DND-41 (cell line): ENCODE measurements at regions not wholly inside any gene's neighbourhood (a gene's known extent, or its start where the extent isn't known, plus 50 kb on each side); places are given as distances from the start of the nearest gene placed in this dataset.

Source experiments
- EZH2 ChIP-seq: IDR thresholded peaks from 3 replicates; pipeline ENCODE4 v1.6.1; 2012; ENCODE audit warnings: borderline replicate concordance, low read depth, mild to moderate bottlenecking, moderate library complexity, low read length, inconsistent platforms; ENCODE audit not compliant: severe bottlenecking
- TF ChIP-seq, protein P1 (sequence below): IDR thresholded peaks from 2 replicates; pipeline ENCODE4 v1.5.1; 2012; ENCODE audit warnings: borderline replicate concordance, low read length, moderate library complexity, mild to moderate bottlenecking; ENCODE audit not compliant: poor library complexity, severe bottlenecking; ENCODE audit errors: extremely low read depth

DNA sequence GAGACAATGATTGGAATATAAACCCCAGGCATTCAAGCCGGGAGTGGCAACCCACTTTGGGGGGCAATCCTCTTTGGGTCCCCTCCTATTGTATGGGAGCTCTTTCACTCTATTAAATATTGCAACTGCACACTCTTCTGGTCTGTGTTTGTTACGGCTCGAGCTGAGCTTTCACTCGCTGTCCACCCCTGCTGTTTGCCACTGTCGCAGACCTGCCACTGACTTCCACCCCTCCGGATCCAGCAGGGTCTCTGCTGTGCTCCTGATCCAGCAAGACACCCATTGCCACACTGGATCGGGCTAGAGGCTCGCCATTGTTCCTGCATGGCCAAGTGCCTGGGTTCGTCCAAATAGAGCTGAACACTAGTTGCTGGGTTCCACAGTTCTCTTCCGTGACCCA, 222.8 kb upstream of the MANEA start:
- TF ChIP-seq, protein P1, sequence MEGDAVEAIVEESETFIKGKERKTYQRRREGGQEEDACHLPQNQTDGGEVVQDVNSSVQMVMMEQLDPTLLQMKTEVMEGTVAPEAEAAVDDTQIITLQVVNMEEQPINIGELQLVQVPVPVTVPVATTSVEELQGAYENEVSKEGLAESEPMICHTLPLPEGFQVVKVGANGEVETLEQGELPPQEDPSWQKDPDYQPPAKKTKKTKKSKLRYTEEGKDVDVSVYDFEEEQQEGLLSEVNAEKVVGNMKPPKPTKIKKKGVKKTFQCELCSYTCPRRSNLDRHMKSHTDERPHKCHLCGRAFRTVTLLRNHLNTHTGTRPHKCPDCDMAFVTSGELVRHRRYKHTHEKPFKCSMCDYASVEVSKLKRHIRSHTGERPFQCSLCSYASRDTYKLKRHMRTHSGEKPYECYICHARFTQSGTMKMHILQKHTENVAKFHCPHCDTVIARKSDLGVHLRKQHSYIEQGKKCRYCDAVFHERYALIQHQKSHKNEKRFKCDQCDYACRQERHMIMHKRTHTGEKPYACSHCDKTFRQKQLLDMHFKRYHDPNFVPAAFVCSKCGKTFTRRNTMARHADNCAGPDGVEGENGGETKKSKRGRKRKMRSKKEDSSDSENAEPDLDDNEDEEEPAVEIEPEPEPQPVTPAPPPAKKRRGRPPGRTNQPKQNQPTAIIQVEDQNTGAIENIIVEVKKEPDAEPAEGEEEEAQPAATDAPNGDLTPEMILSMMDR, result no peak
- TF ChIP-seq EZH2, result no peak
